Renal cortex interstitium (tissue), 11 donors: ENCODE measurements at regions not wholly inside any gene's neighbourhood (a gene's known extent, or its start where the extent isn't known, plus 50 kb on each side); places are given as distances from the start of the nearest gene placed in this dataset.

Source experiments
- DNase-seq, 11 donors: peaks; one replicate each; pipeline ENCODE4 v3.0.0-alpha.2; 2013; ENCODE audit warnings: low read depth in 9 of 11, low spot score in 4 of 11; ENCODE audit errors: extremely low read depth in 1 of 11

- DNase-seq: no peak
These were observed 190.7 kb upstream of the CHRM2 start for GRCh38 chr7:136677471-136678365.

- no peak for DNase-seq
These were observed 200.9 kb upstream of the CHRM2 start for GRCh38 chr7:136667584-136667983.

GRCh38 chr7:136665878-136666509 is 202.5 kb upstream of the CHRM2 start:
- no peak for DNase-seq

GRCh38 chr7:136664537-136664936 is 203.9 kb upstream of the CHRM2 start:
- no peak for DNase-seq

GRCh38 chr7:136657482-136657921 is 210.9 kb upstream of the CHRM2 start:
- DNase-seq: no peak

- no peak for DNase-seq
These were observed 211.9 kb upstream of the CHRM2 start for GRCh38 chr7:136656516-136656915.

- no peak for DNase-seq
These were observed 213.0 kb upstream of the CHRM2 start for GRCh38 chr7:136655414-136655813.

- no peak for DNase-seq
These were observed 214.0 kb upstream of the CHRM2 start for GRCh38 chr7:136654406-136654805.

GRCh38 chr7:136652635-136653370 is 215.6 kb upstream of the CHRM2 start:
- no peak for DNase-seq

GRCh38 chr7:136640977-136641376 is 227.5 kb upstream of the CHRM2 start:
- no peak for DNase-seq

GRCh38 chr7:136637813-136638212 is 230.6 kb upstream of the CHRM2 start:
- no peak for DNase-seq

- no peak for DNase-seq
These were observed 232.7 kb upstream of the CHRM2 start for GRCh38 chr7:136635751-136636150.

GRCh38 chr7:136618818-136619217 is 249.6 kb upstream of the CHRM2 start:
- DNase-seq: no peak

GRCh38 chr7:136617176-136617575 is 251.3 kb upstream of the CHRM2 start:
- no peak for DNase-seq

- DNase-seq: no peak
These were observed 262.7 kb upstream of the CHRM2 start for GRCh38 chr7:136605532-136606329.

- no peak for DNase-seq
These were observed 266.7 kb upstream of the CHRM2 start for GRCh38 chr7:136601772-136602171.

- no peak for DNase-seq
These were observed 268.0 kb upstream of the CHRM2 start for GRCh38 chr7:136600475-136600874.

- DNase-seq: peak in 2 of 11 donors; percentile 3
These were observed 273.7 kb upstream of the CHRM2 start for GRCh38 chr7:136594739-136595144.

GRCh38 chr7:136588216-136588615 is 280.2 kb upstream of the CHRM2 start:
- DNase-seq: no peak
